ENCODE measurements at regions not wholly inside any gene's neighbourhood (a gene's known extent, or its start where the extent isn't known, plus 50 kb on each side); places are given as distances from the start of the nearest gene placed in this dataset.

- Histone ChIP-seq H3K4me1 (peaks cover 2 to 10% of the 10 kb centered on the region in 2 donors), H3K4me3 (no peak overlapping the region), H3K27ac (peak overlapping the region; percentile 46 to 51), H3K27me3 (no peaks in the 10 kb centered on the region), H3K9me3 (no peaks in the 10 kb centered on the region), H3K36me3 (peaks cover 48 to 62% of the 10 kb centered on the region in 2 donors)
- TF ChIP-seq CTCF (IDR thresholded peaks at IDR 0.05), result peak; percentile 84 to 93 (median 92)
- peak; percentile 57 to 95 for DNase-seq (ENCODE audit: low spot score in 2 of 2)
- intact Hi-C loops (cut with DNase I), result loop anchor here (1.0 to 5.0 kb wide), 2 partner anchors 177 to 242 kb away; partner anchors contain the start of gene RNF2
These were observed 51.1 kb upstream of the EDEM3 start for GRCh38 chr1:184805667-184806295.

Measured in ascending aorta (tissue), 2 donors.